ENCODE measurements at regions not wholly inside any gene's neighbourhood (a gene's known extent, or its start where the extent isn't known, plus 50 kb on each side); places are given as distances from the start of the nearest gene placed in this dataset.

DNA sequence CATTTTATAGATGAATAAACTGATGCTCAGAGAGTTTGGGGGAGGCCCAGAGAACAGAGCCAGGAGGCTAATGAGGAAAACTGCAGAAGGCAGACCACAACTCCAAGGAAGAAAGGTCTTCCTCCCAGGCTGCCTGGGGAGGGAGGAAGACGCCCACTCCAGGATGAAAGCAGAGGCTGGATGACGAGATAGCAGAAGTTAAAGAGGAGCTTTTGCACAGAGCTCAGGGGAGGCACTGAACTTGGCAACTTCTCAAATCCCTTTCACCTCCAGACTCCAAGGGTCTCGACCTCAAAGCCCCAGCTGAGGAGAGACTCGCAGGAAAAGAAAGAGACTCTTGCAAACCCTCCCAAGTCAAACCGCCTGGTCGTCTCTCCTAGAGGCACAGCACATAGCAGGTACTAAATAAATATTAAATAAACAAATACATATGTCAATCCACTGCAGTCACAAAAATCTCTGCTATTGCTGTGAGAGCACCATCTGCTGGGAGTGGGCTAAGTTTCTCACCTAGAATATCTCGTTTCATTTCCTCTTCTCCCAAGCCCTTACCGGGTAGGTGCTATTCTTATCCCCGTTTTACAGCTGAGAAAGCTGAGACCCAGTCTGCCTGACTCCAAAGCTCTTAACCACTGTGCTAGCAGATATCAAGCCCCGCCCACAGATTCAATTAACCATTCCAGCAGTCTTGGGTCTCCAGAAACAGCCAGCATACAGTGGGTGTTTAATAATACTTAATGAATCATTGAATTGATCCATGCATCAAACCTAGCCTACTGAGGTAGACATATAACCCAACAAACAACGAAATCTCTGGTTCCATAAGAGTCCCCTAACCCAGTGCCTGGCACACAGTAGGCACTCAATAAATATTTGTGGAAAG lies 97.8 kb upstream of the HAND1 start:
- no peak for DNase-seq (ENCODE audit: low read depth)
- TF ChIP-seq, protein P1, sequence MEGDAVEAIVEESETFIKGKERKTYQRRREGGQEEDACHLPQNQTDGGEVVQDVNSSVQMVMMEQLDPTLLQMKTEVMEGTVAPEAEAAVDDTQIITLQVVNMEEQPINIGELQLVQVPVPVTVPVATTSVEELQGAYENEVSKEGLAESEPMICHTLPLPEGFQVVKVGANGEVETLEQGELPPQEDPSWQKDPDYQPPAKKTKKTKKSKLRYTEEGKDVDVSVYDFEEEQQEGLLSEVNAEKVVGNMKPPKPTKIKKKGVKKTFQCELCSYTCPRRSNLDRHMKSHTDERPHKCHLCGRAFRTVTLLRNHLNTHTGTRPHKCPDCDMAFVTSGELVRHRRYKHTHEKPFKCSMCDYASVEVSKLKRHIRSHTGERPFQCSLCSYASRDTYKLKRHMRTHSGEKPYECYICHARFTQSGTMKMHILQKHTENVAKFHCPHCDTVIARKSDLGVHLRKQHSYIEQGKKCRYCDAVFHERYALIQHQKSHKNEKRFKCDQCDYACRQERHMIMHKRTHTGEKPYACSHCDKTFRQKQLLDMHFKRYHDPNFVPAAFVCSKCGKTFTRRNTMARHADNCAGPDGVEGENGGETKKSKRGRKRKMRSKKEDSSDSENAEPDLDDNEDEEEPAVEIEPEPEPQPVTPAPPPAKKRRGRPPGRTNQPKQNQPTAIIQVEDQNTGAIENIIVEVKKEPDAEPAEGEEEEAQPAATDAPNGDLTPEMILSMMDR (conservative IDR thresholded peaks at IDR 0.05; ENCODE audit: low read length): no peak
- no peak overlapping the region for H3K4me3 ChIP-seq (ENCODE audit: low read length)

DNA sequence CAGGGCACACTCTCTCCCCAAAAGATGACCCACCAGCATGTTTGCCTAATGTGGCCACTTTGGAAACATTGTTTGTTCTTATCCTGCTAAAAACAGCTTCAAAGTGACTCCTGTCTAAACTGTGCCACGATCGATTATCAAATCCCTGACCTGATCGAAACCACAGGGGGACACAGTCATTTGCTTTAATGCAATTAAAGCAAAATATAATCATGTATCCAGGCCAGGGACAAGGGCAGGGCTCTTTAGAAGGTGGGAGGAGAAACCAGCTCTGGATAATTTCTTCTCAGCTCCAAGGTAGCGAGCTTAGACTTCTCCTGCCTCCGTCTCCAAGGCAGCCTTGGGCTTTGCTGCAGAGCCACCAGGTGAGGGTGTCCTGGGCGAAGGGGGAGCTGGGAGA lies 95.0 kb upstream of the HAND1 start:
- TF ChIP-seq, protein P1 (conservative IDR thresholded peaks at IDR 0.05; ENCODE audit: low read length): no peak
- DNase-seq (ENCODE audit: low read depth): no peak
- no peak overlapping the region for H3K4me3 ChIP-seq (ENCODE audit: low read length)

DNA sequence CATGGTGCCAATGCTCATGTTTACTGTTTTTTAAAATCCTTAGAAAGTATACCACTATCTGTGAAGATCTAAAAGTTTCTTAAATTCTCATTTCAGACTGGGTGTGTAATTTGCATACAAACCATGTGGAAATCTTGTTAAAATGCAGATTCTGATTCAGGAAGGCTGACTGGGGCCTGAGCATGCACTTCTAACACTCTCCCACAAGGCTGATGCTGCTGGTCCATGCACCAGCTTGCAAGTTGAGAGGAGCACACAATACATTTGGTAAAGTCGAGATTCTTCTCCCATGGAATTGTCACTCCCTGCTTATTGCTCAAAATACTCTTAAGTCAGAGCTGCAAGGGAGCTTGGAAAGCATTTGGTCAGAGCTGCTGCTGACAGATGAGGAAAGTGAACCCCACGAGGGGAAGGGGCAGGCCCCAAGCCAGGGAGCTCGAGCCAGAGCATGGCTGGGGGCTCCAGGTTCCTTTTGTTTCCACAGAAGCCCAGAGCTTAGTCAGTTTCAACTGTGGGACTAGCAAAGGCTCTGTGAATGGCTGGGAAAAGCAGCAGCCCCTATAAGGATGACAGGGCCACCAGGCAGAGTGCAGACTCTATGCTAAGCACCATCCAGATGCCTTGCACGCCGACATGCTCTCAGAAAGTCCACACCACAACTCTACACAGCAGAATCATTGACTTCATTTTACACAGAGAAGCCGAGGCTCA lies 93.5 kb upstream of the HAND1 start:
- H3K4me3 ChIP-seq (ENCODE audit: low read length): no peak overlapping the region
- TF ChIP-seq, protein P1 (conservative IDR thresholded peaks at IDR 0.05; ENCODE audit: low read length): no peak
- DNase-seq (ENCODE audit: low read depth): no peak

DNA sequence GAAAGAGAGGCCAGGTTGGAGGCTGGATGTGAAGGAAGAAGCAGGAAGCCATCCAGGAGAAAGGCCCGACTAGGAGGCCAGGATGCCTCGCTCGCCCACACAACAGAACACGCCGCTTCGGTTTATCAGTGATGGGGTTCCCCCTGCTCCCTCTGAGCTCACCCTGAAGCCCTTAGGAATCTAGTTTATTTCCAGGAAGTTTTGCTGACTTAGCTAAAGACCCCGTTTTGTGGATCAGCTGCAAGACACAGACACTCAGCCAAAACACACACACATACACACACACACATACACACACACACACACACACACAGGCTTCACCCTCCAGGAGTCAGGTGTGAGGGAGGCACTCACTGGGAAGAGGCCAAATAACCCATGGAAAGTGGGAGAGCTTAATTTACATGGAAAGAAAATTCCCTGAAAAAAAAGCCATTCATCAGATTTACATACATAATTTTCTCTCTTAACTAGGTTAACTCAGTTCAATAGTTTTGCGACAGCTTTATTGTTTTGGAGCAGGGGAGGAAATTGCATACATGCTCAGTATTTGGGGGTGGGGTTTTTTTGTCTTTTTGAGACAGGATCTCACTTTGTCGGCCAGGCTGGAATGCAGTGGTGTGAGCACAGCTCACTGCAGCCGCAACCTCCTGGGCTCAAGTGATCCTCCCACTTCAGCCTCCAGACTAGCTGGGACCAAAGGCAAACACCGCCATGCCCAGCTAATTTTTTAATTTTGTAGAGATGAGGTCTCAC lies 92.7 kb upstream of the HAND1 start:
- no peak overlapping the region for H3K4me3 ChIP-seq (ENCODE audit: low read length)
- DNase-seq (ENCODE audit: low read depth): no peak
- TF ChIP-seq, protein P1 (conservative IDR thresholded peaks at IDR 0.05; ENCODE audit: low read length): no peak

DNA sequence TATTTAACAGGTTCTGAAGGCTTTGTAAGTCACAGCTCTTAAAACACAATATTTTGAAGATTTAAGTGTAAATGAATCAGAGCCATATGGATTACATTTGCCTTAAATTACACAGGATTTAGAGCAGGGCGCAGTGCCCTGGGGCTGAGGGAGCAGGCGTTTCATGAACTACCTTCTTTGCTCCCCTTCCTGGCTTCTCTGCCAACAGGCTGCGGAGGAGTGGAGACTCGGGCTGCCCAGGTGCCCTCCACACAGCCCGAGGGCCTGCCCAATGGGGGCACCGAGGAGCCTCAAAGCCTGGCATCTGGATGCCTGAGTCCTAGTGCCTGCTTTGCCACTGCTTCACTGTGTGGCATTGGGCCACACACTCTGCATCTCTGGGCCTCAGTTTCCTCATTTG lies 90.6 kb upstream of the HAND1 start:
- no peak for DNase-seq (ENCODE audit: low read depth)
- no peak overlapping the region for H3K4me3 ChIP-seq (ENCODE audit: low read length)
- TF ChIP-seq, protein P1 (conservative IDR thresholded peaks at IDR 0.05; ENCODE audit: low read length): no peak

DNA sequence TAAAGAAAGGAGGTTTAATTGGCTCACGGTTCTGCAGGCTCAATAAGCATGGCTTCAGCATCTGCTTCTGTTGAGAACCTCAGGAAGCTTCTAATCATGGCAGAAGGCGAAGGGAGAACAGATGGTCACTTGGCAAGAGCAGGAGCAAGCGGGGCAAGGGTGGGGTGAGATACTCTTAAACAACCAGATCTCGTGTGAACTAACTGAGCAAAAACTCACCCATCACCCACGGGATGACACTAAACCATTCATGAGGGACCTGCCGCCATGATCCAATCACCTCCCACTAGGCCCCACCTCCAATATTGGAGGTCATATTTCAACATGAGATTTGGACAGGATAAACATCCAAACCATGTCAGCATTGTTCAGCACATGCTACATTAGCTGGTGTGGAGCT lies 89.1 kb upstream of the HAND1 start:
- H3K4me3 ChIP-seq (ENCODE audit: low read length): no peak overlapping the region
- DNase-seq (ENCODE audit: low read depth): no peak
- TF ChIP-seq, protein P1 (conservative IDR thresholded peaks at IDR 0.05; ENCODE audit: low read length): no peak
